Fibroblast of lung (primary cell): ENCODE measurements at regions not wholly inside any gene's neighbourhood (a gene's known extent, or its start where the extent isn't known, plus 50 kb on each side); places are given as distances from the start of the nearest gene placed in this dataset.

ENCODE experiments used
- DNase-seq, 2 donors: peaks; one replicate each; pipeline versions ENCODE4 v3.0.0 to v3.0.0-alpha.2; 2010; ENCODE audit warnings: low read depth in 2 of 2
- H2AFZ ChIP-seq: 2 replicates; pipeline ENCODE4 v1.5.1; 2012; ENCODE audit warnings: low read length, control low read depth, inconsistent platforms
- H3K27ac ChIP-seq: 2 replicates; pipeline ENCODE4 v1.5.1; 2011; ENCODE audit warnings: low read length, control low read depth; ENCODE audit not compliant: insufficient read depth
- H3K27me3 ChIP-seq: 2 replicates; pipeline ENCODE4 v1.5.1; 2011; ENCODE audit warnings: mild to moderate bottlenecking, low read length; ENCODE audit not compliant: control insufficient read depth, insufficient read depth
- H3K36me3 ChIP-seq: 2 replicates; pipeline ENCODE4 v1.5.1; 2011; ENCODE audit warnings: low read length; ENCODE audit not compliant: control insufficient read depth, insufficient read depth
- H3K4me1 ChIP-seq: 2 replicates; pipeline ENCODE4 v1.5.1; 2011; ENCODE audit warnings: low read length; ENCODE audit not compliant: control insufficient read depth, insufficient read depth; ENCODE audit errors: extremely low read depth
- H3K4me2 ChIP-seq: 2 replicates; pipeline ENCODE4 v1.5.1; 2011; ENCODE audit warnings: low read length, control low read depth; ENCODE audit not compliant: insufficient read depth; ENCODE audit errors: extremely low read depth
- H3K4me3 ChIP-seq, 4 experiments: fragments of 200-600 bp in 1 of 4; sonication (generic) in 1 of 4; replicated peaks in 1 of 4; 2 replicates each; pipeline ENCODE4 v1.5.1; 2011 to 2016; ENCODE audit warnings: low read length in 4 of 4, low read depth in 3 of 4, mild to moderate bottlenecking in 3 of 4, control low read depth in 2 of 4, inconsistent platforms in 1 of 4, mixed read lengths in 1 of 4; ENCODE audit not compliant: insufficient read depth in 1 of 4; ENCODE audit errors: control extremely low read depth in 1 of 4
- H3K79me2 ChIP-seq: 2 replicates; pipeline ENCODE4 v1.5.1; 2012; ENCODE audit warnings: mild to moderate bottlenecking, low read length, inconsistent platforms; ENCODE audit not compliant: control insufficient read depth, insufficient read depth
- H3K9ac ChIP-seq: 2 replicates; pipeline ENCODE4 v1.5.1; 2011; ENCODE audit warnings: mild to moderate bottlenecking, low read length, control low read depth; ENCODE audit not compliant: insufficient read depth
- H3K9me3 ChIP-seq: 2 replicates; pipeline ENCODE4 v1.5.1; 2012; ENCODE audit warnings: low read depth, low read length; ENCODE audit not compliant: control insufficient read depth, insufficient read depth
- H4K20me1 ChIP-seq: 2 replicates; pipeline ENCODE4 v1.5.1; 2011; ENCODE audit warnings: low read length; ENCODE audit not compliant: control insufficient read depth, insufficient read depth; ENCODE audit errors: extremely low read depth
- CTCF ChIP-seq, 2 donors: IDR thresholded peaks in 1 of 2; conservative IDR thresholded peaks in 1 of 2; 1 replicate in 1 of 2; 2 replicates in 1 of 2; pipeline ENCODE4 v1.5.1; 2011 to 2012; ENCODE audit warnings: low read length in 2 of 2, control low read depth in 1 of 2, inconsistent platforms in 1 of 2, low read depth in 1 of 2, mild to moderate bottlenecking in 1 of 2
- EZH2 ChIP-seq: IDR thresholded peaks from 2 replicates; pipeline ENCODE4 v1.5.1; 2012; ENCODE audit warnings: low read length, control low read depth, mild to moderate bottlenecking; ENCODE audit errors: missing control alignments

GRCh38 chr10:4347397-4347796, 478.6 kb upstream of the AKR1E2 start:
- no peak for DNase-seq
- Histone ChIP-seq H3K79me2 (no peaks in the 10 kb centered on the region), H3K4me3 (no peak overlapping the region), H3K4me1 (peaks cover 15% of the 10 kb centered on the region), H4K20me1 (no peaks in the 10 kb centered on the region), H3K4me2 (no peak overlapping the region), H3K9me3 (no peaks in the 10 kb centered on the region), H2AFZ (no peak overlapping the region), H3K27me3 (no peaks in the 10 kb centered on the region), H3K9ac (no peak overlapping the region), H3K27ac (no peak overlapping the region), H3K36me3 (no peaks in the 10 kb centered on the region)
- TF ChIP-seq CTCF (conservative IDR thresholded peaks at IDR 0.05 in 1 of 2, IDR thresholded peaks at IDR 0.05 in 1 of 2; ENCODE audit: low read depth in 1 of 2, low read length in 2 of 2) (no peak), EZH2 (no peak)

GRCh38 chr10:4345877-4346646, 479.9 kb upstream of the AKR1E2 start:
- H3K4me1 ChIP-seq, result peaks cover 15% of the 10 kb centered on the region
- no peak overlapping the region for H3K27ac ChIP-seq
- H2AFZ ChIP-seq, result peak overlapping the region; percentile 51

DNA sequence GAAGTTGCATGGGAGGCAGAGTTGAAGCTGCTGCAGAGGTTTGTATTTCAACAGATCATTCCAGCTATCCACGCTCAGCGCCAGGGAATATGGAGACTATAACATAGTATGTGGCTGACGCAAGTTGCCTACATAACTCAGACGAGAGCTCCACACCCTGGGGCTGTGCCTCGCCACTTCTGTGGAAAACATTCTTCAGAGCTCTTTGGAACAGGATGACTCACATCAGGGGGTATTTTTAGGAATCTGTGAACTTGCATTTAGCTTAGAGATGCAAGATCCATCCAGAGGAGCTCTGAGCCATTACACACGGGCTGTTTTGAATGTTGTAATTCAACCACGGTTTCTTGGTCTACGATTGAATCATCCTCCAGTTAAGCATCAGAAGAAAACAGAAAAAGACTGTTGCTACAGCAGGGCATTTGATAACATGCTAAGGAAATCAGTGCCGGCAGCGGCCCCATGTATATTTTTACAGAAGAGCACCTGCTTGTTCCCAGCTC, 481.5 kb upstream of the AKR1E2 start:
- H3K4me3 ChIP-seq, result no peak overlapping the region

More at GRCh38 chr10:4345877-4346646, 479.9 kb upstream of the AKR1E2 start:
- Histone ChIP-seq H3K9ac (no peak overlapping the region), H4K20me1 (no peaks in the 10 kb centered on the region), H3K36me3 (no peaks in the 10 kb centered on the region), H3K9me3 (no peaks in the 10 kb centered on the region), H3K4me3 (no peak overlapping the region), H3K79me2 (no peaks in the 10 kb centered on the region), H3K27me3 (no peaks in the 10 kb centered on the region), H3K4me2 (no peak overlapping the region)
- DNase-seq, result peak in 1 of 2 donors; percentile 51
- TF ChIP-seq CTCF (conservative IDR thresholded peaks at IDR 0.05 in 1 of 2, IDR thresholded peaks at IDR 0.05 in 1 of 2; ENCODE audit: low read depth in 1 of 2, low read length in 2 of 2), result no peak
- TF ChIP-seq EZH2, result no peak

More for the DNA sequence above, 481.5 kb upstream of the AKR1E2 start:
- Histone ChIP-seq H3K27me3 (no peaks in the 10 kb centered on the region), H3K4me1 (peaks cover 15% of the 10 kb centered on the region), H3K79me2 (no peaks in the 10 kb centered on the region), H3K36me3 (no peaks in the 10 kb centered on the region), H4K20me1 (no peaks in the 10 kb centered on the region), H3K4me2 (peak overlapping the region; percentile 60), H3K9ac (no peak overlapping the region), H3K9me3 (no peaks in the 10 kb centered on the region), H3K27ac (peak overlapping the region; percentile 91), H2AFZ (no peak overlapping the region)
- peak; percentile 100 for DNase-seq
- TF ChIP-seq CTCF (conservative IDR thresholded peaks at IDR 0.05 in 1 of 2, IDR thresholded peaks at IDR 0.05 in 1 of 2; ENCODE audit: low read depth in 1 of 2, low read length in 2 of 2), result peak; percentile 17 to 40
- TF ChIP-seq EZH2, result no peak
